ENCODE measurements at regions not wholly inside any gene's neighbourhood (a gene's known extent, or its start where the extent isn't known, plus 50 kb on each side); places are given as distances from the start of the nearest gene placed in this dataset.
"Not testable (repeated sequence)": the region's sequence is repeated elsewhere in the genome, so short reads cannot be mapped to it uniquely, and the experiment has no call there.

- not testable (repeated sequence) for H3K27ac ChIP-seq (ENCODE audit: low read depth, low read length); H3K27me3 ChIP-seq (ENCODE audit: control insufficient read depth, insufficient read depth, low read length); DNase-seq (ENCODE audit: low read depth in 4 of 6, low spot score in 6 of 6); H3K36me3 ChIP-seq (ENCODE audit: control insufficient read depth, insufficient read depth, low read length); H3K4me3 ChIP-seq (ENCODE audit: low read depth, low read length); H3K9me3 ChIP-seq (ENCODE audit: control insufficient read depth, insufficient read depth, low read length); H3K4me1 ChIP-seq (ENCODE audit: control insufficient read depth, insufficient read depth, low read length)
- WGBS (ENCODE audit: insufficient coverage) = 96% methylated on average over 28 of the region's 28 CpGs
Observed at GRCh38 chr4:142897518-142897917, 51.4 kb upstream of the INPP4B start.

- H3K9me3 ChIP-seq (ENCODE audit: control insufficient read depth, insufficient read depth, low read length) = peaks cover 2% of the 10 kb centered on the region
- no peak for DNase-seq (ENCODE audit: low read depth in 4 of 6, low spot score in 6 of 6)
- H3K27ac ChIP-seq (ENCODE audit: low read depth, low read length) = no peak overlapping the region
- H3K36me3 ChIP-seq (ENCODE audit: control insufficient read depth, insufficient read depth, low read length) = no peaks in the 10 kb centered on the region
- H3K4me3 ChIP-seq (ENCODE audit: low read depth, low read length) = no peak overlapping the region
- 92% methylated on average over 1 of the region's 1 CpG for WGBS (ENCODE audit: insufficient coverage)
- no peaks in the 10 kb centered on the region for H3K27me3 ChIP-seq (ENCODE audit: control insufficient read depth, insufficient read depth, low read length)
- H3K4me1 ChIP-seq (ENCODE audit: control insufficient read depth, insufficient read depth, low read length) = no peaks in the 10 kb centered on the region
Observed at GRCh38 chr4:142900622-142901021, 54.5 kb upstream of the INPP4B start.

- DNase-seq (ENCODE audit: low read depth in 4 of 6, low spot score in 6 of 6) = no peak
- H3K27me3 ChIP-seq (ENCODE audit: control insufficient read depth, insufficient read depth, low read length) = no peaks in the 10 kb centered on the region
- 100% methylated on average over 1 of the region's 5 CpGs for WGBS (ENCODE audit: insufficient coverage)
Observed at GRCh38 chr4:142901166-142901662, 55.1 kb upstream of the INPP4B start.

GRCh38 chr4:142903617-142904016 lies 57.5 kb upstream of the INPP4B start:
- H3K9me3 ChIP-seq (ENCODE audit: control insufficient read depth, insufficient read depth, low read length); DNase-seq (ENCODE audit: low read depth in 4 of 6, low spot score in 6 of 6); H3K27ac ChIP-seq (ENCODE audit: low read depth, low read length); H3K27me3 ChIP-seq (ENCODE audit: control insufficient read depth, insufficient read depth, low read length); H3K4me3 ChIP-seq (ENCODE audit: low read depth, low read length); H3K4me1 ChIP-seq (ENCODE audit: control insufficient read depth, insufficient read depth, low read length); H3K36me3 ChIP-seq (ENCODE audit: control insufficient read depth, insufficient read depth, low read length): not testable (repeated sequence)
- 100% methylated on average over 1 of the region's 2 CpGs for WGBS (ENCODE audit: insufficient coverage)

More at GRCh38 chr4:142901166-142901662, 55.1 kb upstream of the INPP4B start:
- Histone ChIP-seq H3K4me3 (ENCODE audit: low read depth, low read length) (no peak overlapping the region), H3K9me3 (ENCODE audit: control insufficient read depth, insufficient read depth, low read length) (peaks cover 2% of the 10 kb centered on the region), H3K4me1 (ENCODE audit: control insufficient read depth, insufficient read depth, low read length) (no peaks in the 10 kb centered on the region), H3K36me3 (ENCODE audit: control insufficient read depth, insufficient read depth, low read length) (no peaks in the 10 kb centered on the region), H3K27ac (ENCODE audit: low read depth, low read length) (no peak overlapping the region)

GRCh38 chr4:142909908-142910307 lies 63.8 kb upstream of the INPP4B start:
- H3K36me3 ChIP-seq (ENCODE audit: control insufficient read depth, insufficient read depth, low read length) = no peaks in the 10 kb centered on the region
- H3K4me3 ChIP-seq (ENCODE audit: low read depth, low read length) = no peak overlapping the region
- no peak for DNase-seq (ENCODE audit: low read depth in 4 of 6, low spot score in 6 of 6)
- no peak overlapping the region for H3K27ac ChIP-seq (ENCODE audit: low read depth, low read length)
- no peaks in the 10 kb centered on the region for H3K4me1 ChIP-seq (ENCODE audit: control insufficient read depth, insufficient read depth, low read length)
- H3K9me3 ChIP-seq (ENCODE audit: control insufficient read depth, insufficient read depth, low read length) = no peaks in the 10 kb centered on the region
- no CpG with 5 or more reads among the region's 2 CpGs for WGBS (ENCODE audit: insufficient coverage)
- H3K27me3 ChIP-seq (ENCODE audit: control insufficient read depth, insufficient read depth, low read length) = no peaks in the 10 kb centered on the region

- no peaks in the 10 kb centered on the region for H3K36me3 ChIP-seq (ENCODE audit: control insufficient read depth, insufficient read depth, low read length)
- H3K27me3 ChIP-seq (ENCODE audit: control insufficient read depth, insufficient read depth, low read length) = no peaks in the 10 kb centered on the region
- no peaks in the 10 kb centered on the region for H3K4me1 ChIP-seq (ENCODE audit: control insufficient read depth, insufficient read depth, low read length)
- DNase-seq (ENCODE audit: low read depth in 4 of 6, low spot score in 6 of 6) = no peak
- H3K27ac ChIP-seq (ENCODE audit: low read depth, low read length) = no peak overlapping the region
- whole genome bisulfite sequencing (ENCODE audit: insufficient coverage) = 100% methylated on average over 1 of the region's 1 CpG
- no peaks in the 10 kb centered on the region for H3K9me3 ChIP-seq (ENCODE audit: control insufficient read depth, insufficient read depth, low read length)
- no peak overlapping the region for H3K4me3 ChIP-seq (ENCODE audit: low read depth, low read length)
Observed at GRCh38 chr4:142913034-142913433, 66.9 kb upstream of the INPP4B start.

- no peak for DNase-seq (ENCODE audit: low read depth in 4 of 6, low spot score in 6 of 6)
- no peaks in the 10 kb centered on the region for H3K36me3 ChIP-seq (ENCODE audit: control insufficient read depth, insufficient read depth, low read length)
- no peak overlapping the region for H3K27ac ChIP-seq (ENCODE audit: low read depth, low read length)
- H3K9me3 ChIP-seq (ENCODE audit: control insufficient read depth, insufficient read depth, low read length) = no peaks in the 10 kb centered on the region
- WGBS (ENCODE audit: insufficient coverage) = no CpG with 5 or more reads among the region's 4 CpGs
- no peak overlapping the region for H3K4me3 ChIP-seq (ENCODE audit: low read depth, low read length)
- no peaks in the 10 kb centered on the region for H3K4me1 ChIP-seq (ENCODE audit: control insufficient read depth, insufficient read depth, low read length)
- no peaks in the 10 kb centered on the region for H3K27me3 ChIP-seq (ENCODE audit: control insufficient read depth, insufficient read depth, low read length)
Observed at GRCh38 chr4:142913461-142914030, 67.4 kb upstream of the INPP4B start.

- Histone ChIP-seq H3K27me3 (ENCODE audit: control insufficient read depth, insufficient read depth, low read length) (no peaks in the 10 kb centered on the region), H3K9me3 (ENCODE audit: control insufficient read depth, insufficient read depth, low read length) (no peaks in the 10 kb centered on the region), H3K4me1 (ENCODE audit: control insufficient read depth, insufficient read depth, low read length) (no peaks in the 10 kb centered on the region), H3K36me3 (ENCODE audit: control insufficient read depth, insufficient read depth, low read length) (no peaks in the 10 kb centered on the region), H3K4me3 (ENCODE audit: low read depth, low read length) (no peak overlapping the region), H3K27ac (ENCODE audit: low read depth, low read length) (no peak overlapping the region)
- no peak for DNase-seq (ENCODE audit: low read depth in 4 of 6, low spot score in 6 of 6)
- no CpG with 5 or more reads among the region's 4 CpGs for WGBS (ENCODE audit: insufficient coverage)
Observed at GRCh38 chr4:142917678-142918077, 71.6 kb upstream of the INPP4B start.

- DNase-seq (ENCODE audit: low read depth in 4 of 6, low spot score in 6 of 6) = no peak
- Histone ChIP-seq H3K36me3 (ENCODE audit: control insufficient read depth, insufficient read depth, low read length) (no peaks in the 10 kb centered on the region), H3K27ac (ENCODE audit: low read depth, low read length) (no peak overlapping the region), H3K4me3 (ENCODE audit: low read depth, low read length) (no peak overlapping the region), H3K9me3 (ENCODE audit: control insufficient read depth, insufficient read depth, low read length) (no peaks in the 10 kb centered on the region), H3K4me1 (ENCODE audit: control insufficient read depth, insufficient read depth, low read length) (no peaks in the 10 kb centered on the region), H3K27me3 (ENCODE audit: control insufficient read depth, insufficient read depth, low read length) (no peaks in the 10 kb centered on the region)
- WGBS (ENCODE audit: insufficient coverage) = 71% methylated on average over 1 of the region's 1 CpG
Observed at GRCh38 chr4:142922720-142923119, 76.6 kb upstream of the INPP4B start.

- no peaks in the 10 kb centered on the region for H3K27me3 ChIP-seq (ENCODE audit: control insufficient read depth, insufficient read depth, low read length)
- no peaks in the 10 kb centered on the region for H3K4me1 ChIP-seq (ENCODE audit: control insufficient read depth, insufficient read depth, low read length)
- no peaks in the 10 kb centered on the region for H3K36me3 ChIP-seq (ENCODE audit: control insufficient read depth, insufficient read depth, low read length)
- DNase-seq (ENCODE audit: low read depth in 4 of 6, low spot score in 6 of 6) = no peak
- no peaks in the 10 kb centered on the region for H3K9me3 ChIP-seq (ENCODE audit: control insufficient read depth, insufficient read depth, low read length)
- no peak overlapping the region for H3K4me3 ChIP-seq (ENCODE audit: low read depth, low read length)
- no peak overlapping the region for H3K27ac ChIP-seq (ENCODE audit: low read depth, low read length)
Observed at GRCh38 chr4:142923619-142924018, 77.5 kb upstream of the INPP4B start.
